ENCODE measurements at regions not wholly inside any gene's neighbourhood (a gene's known extent, or its start where the extent isn't known, plus 50 kb on each side); places are given as distances from the start of the nearest gene placed in this dataset.

DNA sequence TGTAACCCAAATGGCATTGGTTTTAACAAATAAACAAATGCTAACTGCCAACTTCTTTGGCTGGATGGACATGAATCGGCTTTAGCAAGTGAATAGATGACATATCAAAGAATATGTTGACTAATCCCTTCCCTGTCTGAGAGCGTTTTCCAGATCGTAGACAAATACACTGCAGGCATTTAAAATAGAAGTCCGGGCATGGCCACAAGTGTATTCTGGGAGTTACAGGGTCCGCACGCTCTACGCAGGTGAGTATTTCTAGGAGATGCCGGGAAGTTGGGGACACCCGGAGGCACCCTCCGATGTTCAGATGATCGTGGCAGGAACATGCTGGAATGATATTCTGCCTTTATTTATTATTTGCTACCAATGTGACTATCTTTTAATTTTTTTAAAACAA lies 53.2 kb upstream of the ZNF536 start:
- TF ChIP-seq, protein P1, sequence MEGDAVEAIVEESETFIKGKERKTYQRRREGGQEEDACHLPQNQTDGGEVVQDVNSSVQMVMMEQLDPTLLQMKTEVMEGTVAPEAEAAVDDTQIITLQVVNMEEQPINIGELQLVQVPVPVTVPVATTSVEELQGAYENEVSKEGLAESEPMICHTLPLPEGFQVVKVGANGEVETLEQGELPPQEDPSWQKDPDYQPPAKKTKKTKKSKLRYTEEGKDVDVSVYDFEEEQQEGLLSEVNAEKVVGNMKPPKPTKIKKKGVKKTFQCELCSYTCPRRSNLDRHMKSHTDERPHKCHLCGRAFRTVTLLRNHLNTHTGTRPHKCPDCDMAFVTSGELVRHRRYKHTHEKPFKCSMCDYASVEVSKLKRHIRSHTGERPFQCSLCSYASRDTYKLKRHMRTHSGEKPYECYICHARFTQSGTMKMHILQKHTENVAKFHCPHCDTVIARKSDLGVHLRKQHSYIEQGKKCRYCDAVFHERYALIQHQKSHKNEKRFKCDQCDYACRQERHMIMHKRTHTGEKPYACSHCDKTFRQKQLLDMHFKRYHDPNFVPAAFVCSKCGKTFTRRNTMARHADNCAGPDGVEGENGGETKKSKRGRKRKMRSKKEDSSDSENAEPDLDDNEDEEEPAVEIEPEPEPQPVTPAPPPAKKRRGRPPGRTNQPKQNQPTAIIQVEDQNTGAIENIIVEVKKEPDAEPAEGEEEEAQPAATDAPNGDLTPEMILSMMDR (conservative IDR thresholded peaks at IDR 0.05 in 1 of 2, IDR thresholded peaks at IDR 0.05 in 1 of 2; ENCODE audit: extremely low read depth in 1 of 2, insufficient read depth in 1 of 2, low read depth in 1 of 2, low read length in 2 of 2), result no peak
- no peak for TF ChIP-seq EZH2 (IDR thresholded peaks at IDR 0.05; ENCODE audit: borderline replicate concordance, low read length)
